PC-3 (cell line): ENCODE measurements at regions not wholly inside any gene's neighbourhood (a gene's known extent, or its start where the extent isn't known, plus 50 kb on each side); places are given as distances from the start of the nearest gene placed in this dataset.

Source experiments
- ATAC-seq: fragments of 200-7000 bp; cut with Tn5 transposase; 2 replicates; pipeline ENCODE4 v1.9.1; 2020; ENCODE audit warnings: mild to moderate bottlenecking, moderate library complexity
- BruUV-seq: library from RNA; stranded (reverse); fragments of 400-500 nt; replicated peaks from 2 replicates; lab custom pipeline; 2021; lab: Mats Ljungman, UMichigan
- CTCF ChIA-PET: fragments of 300-600 bp; sonication (Branson Sonifier 250); formaldehyde crosslinking; loops from one replicate; lab custom pipeline; 2022; ENCODE audit warnings: antibody characterized with exemption; lab: Charles Lee
- POLR2A ChIA-PET: fragments of 300-600 bp; sonication (Branson Sonifier 250); formaldehyde crosslinking; loops from one replicate; lab custom pipeline; 2022; ENCODE audit warnings: antibody characterized with exemption; ENCODE audit not compliant: unreplicated experiment; lab: Charles Lee
- DNase-seq: peaks from one replicate; pipeline ENCODE4 v3.0.0-alpha.2; 2015
- H2AFZ ChIP-seq: fragments of 300-600 bp; sonication (generic); 2 replicates; pipeline ENCODE4 v1.6.0; 2016; ENCODE audit warnings: antibody characterized with exemption, low read length
- H3F3A ChIP-seq: fragments of 300-600 bp; sonication (generic); one replicate; pipeline ENCODE4 v1.6.0; 2017; ENCODE audit warnings: antibody characterized with exemption, low read length, control low read depth, mild to moderate bottlenecking; ENCODE audit not compliant: unreplicated experiment
- H3K27ac ChIP-seq: fragments of 300-600 bp; sonication (generic); 2 replicates; pipeline ENCODE4 v1.5.1; 2016; ENCODE audit warnings: mild to moderate bottlenecking, low read length
- H3K27me3 ChIP-seq: fragments of 300-600 bp; sonication (generic); 2 replicates; pipeline ENCODE4 v1.6.1; 2016; ENCODE audit warnings: low read length, mixed read lengths
- H3K36me3 ChIP-seq: fragments of 300-600 bp; sonication (generic); 2 replicates; pipeline ENCODE4 v1.6.1; 2016; ENCODE audit warnings: low read depth, mixed run types, low read length, mixed read lengths
- H3K4me1 ChIP-seq: fragments of 300-600 bp; sonication (generic); 2 replicates; pipeline ENCODE4 v1.5.1; 2016; ENCODE audit warnings: low read length; ENCODE audit not compliant: insufficient read depth
- H3K4me2 ChIP-seq: fragments of 300-600 bp; sonication (generic); 2 replicates; pipeline ENCODE4 v1.6.0; 2016; ENCODE audit warnings: low read length
- H3K4me3 ChIP-seq: fragments of 300-600 bp; sonication (generic); 2 replicates; pipeline ENCODE4 v1.5.1; 2016; ENCODE audit warnings: mild to moderate bottlenecking, low read length, mixed read lengths
- H3K79me2 ChIP-seq: fragments of 300-600 bp; sonication (generic); 2 replicates; pipeline ENCODE4 v1.6.1; 2017; ENCODE audit warnings: low read length, mixed read lengths
- H3K9ac ChIP-seq: fragments of 300-600 bp; sonication (generic); 2 replicates; pipeline ENCODE4 v1.6.0; 2016; ENCODE audit warnings: mild to moderate bottlenecking, low read length
- H3K9me2 ChIP-seq: fragments of 300-600 bp; sonication (generic); replicated peaks from 2 replicates; pipeline ENCODE4 v1.6.1; 2016; ENCODE audit warnings: mixed run types, low read length, mixed read lengths
- H3K9me3 ChIP-seq: fragments of 300-600 bp; sonication (generic); 2 replicates; pipeline ENCODE4 v1.6.1; 2016; ENCODE audit warnings: low read length, mixed read lengths
- H4K20me1 ChIP-seq: fragments of 300-600 bp; sonication (generic); 2 replicates; pipeline ENCODE4 v1.6.1; 2016; ENCODE audit warnings: low read length, mixed read lengths
- EZH2 ChIP-seq: fragments of 300-600 bp; sonication (generic); IDR thresholded peaks from one replicate; pipeline ENCODE4 v1.6.1; 2017; ENCODE audit warnings: antibody characterized with exemption, mild to moderate bottlenecking, low read length; ENCODE audit not compliant: unreplicated experiment
- EZH2phosphoT487 ChIP-seq: fragments of 300-600 bp; sonication (generic); IDR thresholded peaks from 2 replicates; pipeline ENCODE4 v1.6.1; 2018; ENCODE audit warnings: mild to moderate bottlenecking, antibody characterized with exemption, low read length, borderline replicate concordance
- intact Hi-C: fragments of 100-400 bp; cut with micrococcal nuclease; formaldehyde crosslinking; loops from 2 replicates; pipeline ENCODE4 v1.9.0; 2023
- TF ChIP-seq, protein P1 (sequence below): fragments of 300-600 bp; sonication (generic); conservative IDR thresholded peaks from 2 replicates; pipeline ENCODE4 v1.5.1; 2017; ENCODE audit warnings: antibody characterized with exemption, low read depth, mild to moderate bottlenecking, low read length

DNA sequence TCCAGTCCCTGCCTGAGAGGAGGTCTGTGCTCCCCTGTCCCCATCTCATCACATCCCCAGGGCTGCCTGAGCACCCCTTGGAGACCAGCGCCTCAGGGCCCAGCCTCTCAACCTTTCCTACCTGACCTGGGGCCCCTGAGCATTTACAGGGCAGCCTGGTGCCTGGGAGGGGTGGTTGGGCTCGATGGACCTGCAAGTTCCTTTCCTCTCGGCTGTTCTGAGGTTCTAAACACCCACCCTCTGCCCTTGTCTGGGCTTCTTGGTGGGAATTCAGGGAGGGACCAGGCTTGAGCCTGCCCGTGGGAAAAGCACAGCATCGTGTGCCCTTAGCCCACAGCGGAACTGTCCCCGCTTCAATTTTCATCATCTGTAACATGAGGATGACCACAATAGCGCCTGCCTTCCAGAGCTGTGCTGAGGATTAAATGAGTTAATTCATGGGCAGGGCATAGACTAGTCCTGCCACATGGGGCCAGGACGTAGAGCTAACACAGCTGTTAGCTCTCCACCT is 91.0 kb upstream of the SH3PXD2B start:
- H3K9me2 ChIP-seq, result no peaks in the 10 kb centered on the region
- H3K4me1 ChIP-seq, result no peaks in the 10 kb centered on the region
- ChIA-PET POLR2A (no interaction called here), CTCF (no interaction called here)
- no peaks in the 10 kb centered on the region for H3K79me2 ChIP-seq
- no peaks in the 10 kb centered on the region for H3K36me3 ChIP-seq
- H3F3A ChIP-seq, result no peaks in the 10 kb centered on the region
- no peaks in the 10 kb centered on the region for H4K20me1 ChIP-seq
- TF ChIP-seq EZH2 (no peak), EZH2phosphoT487 (no peak)
- TF ChIP-seq, protein P1, sequence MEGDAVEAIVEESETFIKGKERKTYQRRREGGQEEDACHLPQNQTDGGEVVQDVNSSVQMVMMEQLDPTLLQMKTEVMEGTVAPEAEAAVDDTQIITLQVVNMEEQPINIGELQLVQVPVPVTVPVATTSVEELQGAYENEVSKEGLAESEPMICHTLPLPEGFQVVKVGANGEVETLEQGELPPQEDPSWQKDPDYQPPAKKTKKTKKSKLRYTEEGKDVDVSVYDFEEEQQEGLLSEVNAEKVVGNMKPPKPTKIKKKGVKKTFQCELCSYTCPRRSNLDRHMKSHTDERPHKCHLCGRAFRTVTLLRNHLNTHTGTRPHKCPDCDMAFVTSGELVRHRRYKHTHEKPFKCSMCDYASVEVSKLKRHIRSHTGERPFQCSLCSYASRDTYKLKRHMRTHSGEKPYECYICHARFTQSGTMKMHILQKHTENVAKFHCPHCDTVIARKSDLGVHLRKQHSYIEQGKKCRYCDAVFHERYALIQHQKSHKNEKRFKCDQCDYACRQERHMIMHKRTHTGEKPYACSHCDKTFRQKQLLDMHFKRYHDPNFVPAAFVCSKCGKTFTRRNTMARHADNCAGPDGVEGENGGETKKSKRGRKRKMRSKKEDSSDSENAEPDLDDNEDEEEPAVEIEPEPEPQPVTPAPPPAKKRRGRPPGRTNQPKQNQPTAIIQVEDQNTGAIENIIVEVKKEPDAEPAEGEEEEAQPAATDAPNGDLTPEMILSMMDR, result no peak
- intact Hi-C loops, result no loop called here
- no TSS peak for BruUV-seq
- DNase-seq (no peak), ATAC-seq (no peak)
- no peak overlapping the region for H2AFZ ChIP-seq
- peaks cover 63% of the 10 kb centered on the region for H3K27me3 ChIP-seq
- no peak overlapping the region for H3K4me3 ChIP-seq
- no peaks in the 10 kb centered on the region for H3K9me3 ChIP-seq
- no peak overlapping the region for H3K4me2 ChIP-seq
- H3K9ac ChIP-seq, result no peak overlapping the region
- no peak overlapping the region for H3K27ac ChIP-seq

DNA sequence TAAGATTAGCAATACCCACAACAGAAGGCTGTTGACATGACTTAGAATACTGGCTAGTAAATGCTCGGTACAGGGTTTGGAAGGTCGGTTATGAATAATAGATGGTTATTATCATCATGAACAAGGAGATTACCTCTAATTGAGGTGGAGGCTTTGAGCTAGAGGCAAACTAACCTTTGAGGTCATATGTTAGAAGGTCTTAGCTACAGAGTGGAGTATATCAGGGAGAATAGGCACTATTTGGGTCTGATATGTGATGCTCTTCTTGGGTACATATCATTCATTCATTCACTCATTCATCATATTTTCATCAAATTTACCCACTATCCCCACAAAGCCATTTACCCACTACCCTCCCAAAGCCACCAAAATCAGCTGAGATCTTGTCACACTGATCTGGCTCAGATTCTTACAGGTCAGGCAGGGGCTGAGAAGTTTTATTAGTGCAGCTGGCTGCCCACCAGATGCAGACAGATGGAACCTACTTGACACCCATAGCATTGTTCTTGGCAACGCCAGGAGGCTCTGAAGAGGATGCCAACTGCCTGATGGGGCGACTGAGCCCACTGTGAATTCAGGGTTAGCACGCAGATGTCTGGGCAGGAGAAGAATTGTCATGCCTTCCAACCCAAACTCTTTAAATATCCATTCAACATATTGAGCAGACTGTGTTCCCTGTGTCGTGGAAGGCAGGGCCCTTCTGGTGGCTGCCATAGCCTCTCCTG is 90.2 kb upstream of the SH3PXD2B start:
- BruUV-seq, result no TSS peak
- CTCF ChIA-PET, result no interaction called here

More for the DNA sequence above, 90.2 kb upstream of the SH3PXD2B start:
- H3K27ac ChIP-seq, result no peak overlapping the region
- no peaks in the 10 kb centered on the region for H4K20me1 ChIP-seq
- H3K4me2 ChIP-seq, result no peak overlapping the region
- ATAC-seq (no peak), DNase-seq (no peak)
- TF ChIP-seq EZH2, result no peak
- TF ChIP-seq EZH2phosphoT487, result no peak
- TF ChIP-seq, protein P1, result no peak
- H3K36me3 ChIP-seq, result no peaks in the 10 kb centered on the region
- H3K9me3 ChIP-seq, result no peaks in the 10 kb centered on the region
- H3K27me3 ChIP-seq, result peaks cover 62% of the 10 kb centered on the region
- no peaks in the 10 kb centered on the region for H3F3A ChIP-seq
- no peak overlapping the region for H2AFZ ChIP-seq
- POLR2A ChIA-PET, result no interaction called here
- no peak overlapping the region for H3K9ac ChIP-seq
- H3K9me2 ChIP-seq, result no peaks in the 10 kb centered on the region
- intact Hi-C loops, result no loop called here
- H3K4me3 ChIP-seq, result no peak overlapping the region
- H3K79me2 ChIP-seq, result no peaks in the 10 kb centered on the region
- H3K4me1 ChIP-seq, result no peaks in the 10 kb centered on the region
